SK-N-SH treated with all-trans-retinoic acid at 6 μM for 48 hours (cell line): ENCODE measurements at regions not wholly inside any gene's neighbourhood (a gene's known extent, or its start where the extent isn't known, plus 50 kb on each side); places are given as distances from the start of the nearest gene placed in this dataset.

Source experiments
- ATAC-seq: fragments of 200-7000 bp; cut with Tn5 transposase; 3 replicates; pipeline ENCODE4 v1.9.1; 2020; ENCODE audit warnings: mild to moderate bottlenecking, moderate library complexity
- ARNTL ChIP-seq: fragments of 450-650 bp; formaldehyde crosslinking; IDR thresholded peaks from 2 replicates; pipeline ENCODE4 v1.5.0; 2020; ENCODE audit warnings: low read depth, mild to moderate bottlenecking, moderate library complexity, borderline replicate concordance
- BACH2 ChIP-seq: fragments of 250-450 bp; sonication (Bioruptor Pico); IDR thresholded peaks from 2 replicates; pipeline ENCODE4 v1.9.0; 2021; ENCODE audit warnings: mild to moderate bottlenecking, borderline replicate concordance
- ESRRG ChIP-seq: fragments of 250-450 bp; sonication (Bioruptor Pico); IDR thresholded peaks from 2 replicates; pipeline ENCODE4 v1.6.1; 2021; ENCODE audit warnings: mild to moderate bottlenecking
- GLIS3 ChIP-seq: fragments of 250-450 bp; sonication (Bioruptor Pico); IDR thresholded peaks from 2 replicates; pipeline ENCODE4 v1.5.0; 2020; ENCODE audit warnings: mild to moderate bottlenecking, moderate library complexity
- ISL1 ChIP-seq: fragments of 250-450 bp; sonication (Bioruptor Pico); IDR thresholded peaks from 2 replicates; pipeline ENCODE4 v2.1.2; 2022; ENCODE audit warnings: mild to moderate bottlenecking, moderate library complexity
- OSR1 ChIP-seq: fragments of 250-450 bp; sonication (Bioruptor Pico); IDR thresholded peaks from 2 replicates; pipeline ENCODE4 v1.8.0; 2022; ENCODE audit warnings: moderate library complexity, mild to moderate bottlenecking, inconsistent platforms
- RARB ChIP-seq: fragments of 250-450 bp; sonication (Bioruptor Pico); IDR thresholded peaks from 2 replicates; pipeline ENCODE4 v1.8.0; 2021; ENCODE audit warnings: mild to moderate bottlenecking, moderate library complexity
- SNAI2 ChIP-seq: fragments of 250-450 bp; sonication (Bioruptor Pico); IDR thresholded peaks from 2 replicates; pipeline ENCODE4 v1.5.0; 2020; ENCODE audit warnings: mild to moderate bottlenecking, moderate library complexity
- TCF4 ChIP-seq: fragments of 250-450 bp; sonication (Bioruptor Pico); IDR thresholded peaks from 2 replicates; pipeline ENCODE4 v1.8.0; 2021; ENCODE audit warnings: mild to moderate bottlenecking, moderate library complexity, borderline replicate concordance
- TOX ChIP-seq: fragments of 250-450 bp; sonication (Bioruptor Pico); IDR thresholded peaks from 2 replicates; pipeline ENCODE4 v1.8.0; 2021; ENCODE audit warnings: mild to moderate bottlenecking, moderate library complexity, borderline replicate concordance
- ZC3H10 ChIP-seq: fragments of 250-450 bp; sonication (Bioruptor Pico); IDR thresholded peaks from 2 replicates; pipeline ENCODE4 v1.5.1; 2021; ENCODE audit warnings: mild to moderate bottlenecking, moderate library complexity
- ZFP3 ChIP-seq: fragments of 250-450 bp; sonication (Bioruptor Pico); IDR thresholded peaks from 2 replicates; pipeline ENCODE4 v1.5.0; 2020; ENCODE audit warnings: mild to moderate bottlenecking, moderate library complexity
- ZFP30 ChIP-seq: fragments of 450-650 bp; formaldehyde crosslinking; IDR thresholded peaks from 2 replicates; pipeline ENCODE4 v1.5.0; 2022; ENCODE audit warnings: mild to moderate bottlenecking, moderate library complexity
- ZNF565 ChIP-seq: fragments of 450-650 bp; formaldehyde crosslinking; conservative IDR thresholded peaks from 2 replicates; pipeline ENCODE4 v1.5.0; 2020; ENCODE audit warnings: low read depth, mild to moderate bottlenecking, moderate library complexity
- ZNF70 ChIP-seq: fragments of 450-650 bp; formaldehyde crosslinking; IDR thresholded peaks from 2 replicates; pipeline ENCODE4 v1.5.0; 2020; ENCODE audit warnings: mild to moderate bottlenecking, moderate library complexity
- TF ChIP-seq, protein P1 (sequence below): fragments of 250-450 bp; sonication (Bioruptor Pico); IDR thresholded peaks from 2 replicates; pipeline ENCODE4 v1.8.0; 2020; ENCODE audit warnings: mild to moderate bottlenecking, moderate library complexity, borderline replicate concordance
- TF ChIP-seq, protein P2 (sequence below): fragments of 250-450 bp; sonication (Bioruptor Pico); IDR thresholded peaks from 2 replicates; pipeline ENCODE4 v1.5.0; 2020; ENCODE audit warnings: mild to moderate bottlenecking, moderate library complexity
- TF ChIP-seq, protein P3 (sequence below): fragments of 250-450 bp; sonication (Bioruptor Pico); IDR thresholded peaks from 2 replicates; pipeline ENCODE4 v1.5.1; 2020; ENCODE audit warnings: low read depth, mild to moderate bottlenecking, moderate library complexity
- TF ChIP-seq, protein P4 (sequence below): fragments of 250-450 bp; sonication (Bioruptor Pico); IDR thresholded peaks from 2 replicates; pipeline ENCODE4 v1.5.1; 2021; ENCODE audit warnings: mild to moderate bottlenecking, moderate library complexity

DNA sequence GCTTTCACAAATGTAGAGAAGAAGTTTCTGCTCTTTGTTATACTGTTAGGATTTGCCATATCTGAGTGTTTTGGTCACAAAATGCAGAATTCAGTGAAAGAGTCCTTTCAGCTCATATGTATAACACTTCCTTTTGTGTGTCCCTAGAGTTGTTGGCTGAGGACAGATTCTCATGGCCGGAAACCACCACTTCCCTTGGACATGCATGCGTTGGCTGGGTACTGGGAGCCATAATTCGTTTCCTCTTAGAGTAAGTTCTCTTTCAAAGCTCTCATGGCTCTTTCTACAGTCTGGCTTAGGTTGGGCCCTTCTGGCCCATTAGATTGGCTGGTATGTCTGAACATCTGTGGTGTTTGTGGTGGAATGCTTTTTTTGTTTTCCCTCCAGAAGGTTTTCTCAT is 298.5 kb downstream of the DIPK2A start (continued):
- TF ChIP-seq SNAI2 (CRISPR knock-in tag) (no peak), ZC3H10 (no peak)

DNA sequence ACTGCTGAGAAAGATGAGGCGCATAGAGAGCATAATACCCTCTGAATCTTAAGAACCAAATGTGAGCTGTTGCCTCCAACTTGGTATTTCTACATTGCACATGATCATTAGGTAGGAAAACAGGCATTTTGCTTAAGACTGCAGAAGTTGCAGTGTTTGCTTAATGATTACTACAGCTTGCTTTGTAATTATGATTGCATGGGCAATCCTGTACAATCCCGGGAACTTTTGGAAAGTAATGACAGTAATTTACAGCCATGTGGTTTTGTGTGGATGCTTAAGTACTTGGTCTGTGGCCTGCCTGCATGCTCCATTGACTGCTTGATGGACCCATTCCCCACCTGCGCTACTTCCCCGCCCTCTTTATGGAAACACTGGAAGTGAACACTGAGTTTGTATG is 301.1 kb downstream of the DIPK2A start:
- TF ChIP-seq ZC3H10, result no peak
- TF ChIP-seq, protein P1, sequence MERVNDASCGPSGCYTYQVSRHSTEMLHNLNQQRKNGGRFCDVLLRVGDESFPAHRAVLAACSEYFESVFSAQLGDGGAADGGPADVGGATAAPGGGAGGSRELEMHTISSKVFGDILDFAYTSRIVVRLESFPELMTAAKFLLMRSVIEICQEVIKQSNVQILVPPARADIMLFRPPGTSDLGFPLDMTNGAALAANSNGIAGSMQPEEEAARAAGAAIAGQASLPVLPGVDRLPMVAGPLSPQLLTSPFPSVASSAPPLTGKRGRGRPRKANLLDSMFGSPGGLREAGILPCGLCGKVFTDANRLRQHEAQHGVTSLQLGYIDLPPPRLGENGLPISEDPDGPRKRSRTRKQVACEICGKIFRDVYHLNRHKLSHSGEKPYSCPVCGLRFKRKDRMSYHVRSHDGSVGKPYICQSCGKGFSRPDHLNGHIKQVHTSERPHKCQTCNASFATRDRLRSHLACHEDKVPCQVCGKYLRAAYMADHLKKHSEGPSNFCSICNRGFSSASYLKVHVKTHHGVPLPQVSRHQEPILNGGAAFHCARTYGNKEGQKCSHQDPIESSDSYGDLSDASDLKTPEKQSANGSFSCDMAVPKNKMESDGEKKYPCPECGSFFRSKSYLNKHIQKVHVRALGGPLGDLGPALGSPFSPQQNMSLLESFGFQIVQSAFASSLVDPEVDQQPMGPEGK (CRISPR knock-in tag), result no peak
- no peak for TF ChIP-seq ESRRG (CRISPR knock-in tag)
- TF ChIP-seq RARB, result no peak
- no peak for TF ChIP-seq GLIS3 (CRISPR knock-in tag)
- TF ChIP-seq ZNF565, result no peak
- TF ChIP-seq, protein P2, sequence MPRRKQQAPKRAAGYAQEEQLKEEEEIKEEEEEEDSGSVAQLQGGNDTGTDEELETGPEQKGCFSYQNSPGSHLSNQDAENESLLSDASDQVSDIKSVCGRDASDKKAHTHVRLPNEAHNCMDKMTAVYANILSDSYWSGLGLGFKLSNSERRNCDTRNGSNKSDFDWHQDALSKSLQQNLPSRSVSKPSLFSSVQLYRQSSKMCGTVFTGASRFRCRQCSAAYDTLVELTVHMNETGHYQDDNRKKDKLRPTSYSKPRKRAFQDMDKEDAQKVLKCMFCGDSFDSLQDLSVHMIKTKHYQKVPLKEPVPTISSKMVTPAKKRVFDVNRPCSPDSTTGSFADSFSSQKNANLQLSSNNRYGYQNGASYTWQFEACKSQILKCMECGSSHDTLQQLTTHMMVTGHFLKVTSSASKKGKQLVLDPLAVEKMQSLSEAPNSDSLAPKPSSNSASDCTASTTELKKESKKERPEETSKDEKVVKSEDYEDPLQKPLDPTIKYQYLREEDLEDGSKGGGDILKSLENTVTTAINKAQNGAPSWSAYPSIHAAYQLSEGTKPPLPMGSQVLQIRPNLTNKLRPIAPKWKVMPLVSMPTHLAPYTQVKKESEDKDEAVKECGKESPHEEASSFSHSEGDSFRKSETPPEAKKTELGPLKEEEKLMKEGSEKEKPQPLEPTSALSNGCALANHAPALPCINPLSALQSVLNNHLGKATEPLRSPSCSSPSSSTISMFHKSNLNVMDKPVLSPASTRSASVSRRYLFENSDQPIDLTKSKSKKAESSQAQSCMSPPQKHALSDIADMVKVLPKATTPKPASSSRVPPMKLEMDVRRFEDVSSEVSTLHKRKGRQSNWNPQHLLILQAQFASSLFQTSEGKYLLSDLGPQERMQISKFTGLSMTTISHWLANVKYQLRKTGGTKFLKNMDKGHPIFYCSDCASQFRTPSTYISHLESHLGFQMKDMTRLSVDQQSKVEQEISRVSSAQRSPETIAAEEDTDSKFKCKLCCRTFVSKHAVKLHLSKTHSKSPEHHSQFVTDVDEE (CRISPR knock-in tag), result no peak
- TF ChIP-seq SNAI2 (CRISPR knock-in tag), result no peak
- TF ChIP-seq, protein P3, sequence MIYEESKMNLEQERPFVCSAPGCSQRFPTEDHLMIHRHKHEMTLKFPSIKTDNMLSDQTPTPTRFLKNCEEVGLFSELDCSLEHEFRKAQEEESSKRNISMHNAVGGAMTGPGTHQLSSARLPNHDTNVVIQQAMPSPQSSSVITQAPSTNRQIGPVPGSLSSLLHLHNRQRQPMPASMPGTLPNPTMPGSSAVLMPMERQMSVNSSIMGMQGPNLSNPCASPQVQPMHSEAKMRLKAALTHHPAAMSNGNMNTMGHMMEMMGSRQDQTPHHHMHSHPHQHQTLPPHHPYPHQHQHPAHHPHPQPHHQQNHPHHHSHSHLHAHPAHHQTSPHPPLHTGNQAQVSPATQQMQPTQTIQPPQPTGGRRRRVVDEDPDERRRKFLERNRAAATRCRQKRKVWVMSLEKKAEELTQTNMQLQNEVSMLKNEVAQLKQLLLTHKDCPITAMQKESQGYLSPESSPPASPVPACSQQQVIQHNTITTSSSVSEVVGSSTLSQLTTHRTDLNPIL (CRISPR knock-in tag), result no peak
- no peak for TF ChIP-seq TOX
- TF ChIP-seq TCF4, result no peak
- no peak for TF ChIP-seq ISL1

DNA sequence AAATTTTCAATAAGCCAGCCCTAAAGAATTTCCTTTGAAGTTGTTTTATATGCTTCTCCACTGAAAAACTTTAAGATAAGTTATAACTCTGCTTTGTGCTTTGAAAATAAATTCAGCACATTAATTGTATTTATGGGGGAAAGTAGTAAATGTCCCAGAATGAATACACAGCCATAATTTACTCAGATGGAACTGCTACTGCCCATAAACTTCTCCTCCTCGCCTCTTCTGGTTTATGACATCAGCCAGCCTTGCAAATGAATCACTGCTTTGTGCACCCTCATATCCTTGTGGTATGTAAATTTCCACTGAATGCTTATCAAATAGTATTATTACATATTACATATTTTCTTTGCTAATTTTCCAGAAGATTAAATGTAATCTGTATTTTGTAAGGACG is 302.0 kb downstream of the DIPK2A start:
- TF ChIP-seq BACH2, result no peak
- no peak for TF ChIP-seq ARNTL (CRISPR knock-in tag)
- no peak for TF ChIP-seq OSR1 (CRISPR knock-in tag)
- no peak for TF ChIP-seq ZC3H10
- TF ChIP-seq, protein P3 (CRISPR knock-in tag), result no peak
- no peak for TF ChIP-seq TOX
- no peak for TF ChIP-seq ZFP30 (CRISPR knock-in tag)
- TF ChIP-seq ISL1, result no peak
- TF ChIP-seq, all 23 proteins: peak for 0
- no peak for ATAC-seq

More for the DNA sequence above, 301.1 kb downstream of the DIPK2A start:
- no peak for ATAC-seq

DNA sequence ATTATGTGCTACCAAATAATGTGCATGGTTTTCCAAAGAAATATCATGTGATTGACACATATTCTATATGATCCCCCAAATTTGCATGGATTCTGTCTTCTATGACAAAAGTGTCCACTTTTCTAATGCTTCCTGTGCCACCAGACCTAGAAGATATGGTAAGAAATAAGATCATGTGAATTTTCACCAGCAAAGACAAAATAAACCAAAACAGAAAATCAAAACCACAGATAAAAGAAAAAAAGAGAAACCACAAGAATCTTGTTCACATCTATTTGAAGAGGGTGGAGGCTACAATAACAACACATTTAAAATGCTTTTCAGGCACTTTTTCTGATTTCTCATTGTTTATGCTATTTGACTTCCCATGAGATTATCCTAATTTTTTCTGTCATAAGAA is 303.4 kb downstream of the DIPK2A start:
- ATAC-seq, result no peak
- TF ChIP-seq, protein P2 (CRISPR knock-in tag), result no peak
- TF ChIP-seq, protein P1 (CRISPR knock-in tag), result no peak
- TF ChIP-seq ZNF70 (CRISPR knock-in tag), result no peak
- no peak for TF ChIP-seq ARNTL (CRISPR knock-in tag)
- no peak for TF ChIP-seq OSR1 (CRISPR knock-in tag)
- TF ChIP-seq, protein P4, sequence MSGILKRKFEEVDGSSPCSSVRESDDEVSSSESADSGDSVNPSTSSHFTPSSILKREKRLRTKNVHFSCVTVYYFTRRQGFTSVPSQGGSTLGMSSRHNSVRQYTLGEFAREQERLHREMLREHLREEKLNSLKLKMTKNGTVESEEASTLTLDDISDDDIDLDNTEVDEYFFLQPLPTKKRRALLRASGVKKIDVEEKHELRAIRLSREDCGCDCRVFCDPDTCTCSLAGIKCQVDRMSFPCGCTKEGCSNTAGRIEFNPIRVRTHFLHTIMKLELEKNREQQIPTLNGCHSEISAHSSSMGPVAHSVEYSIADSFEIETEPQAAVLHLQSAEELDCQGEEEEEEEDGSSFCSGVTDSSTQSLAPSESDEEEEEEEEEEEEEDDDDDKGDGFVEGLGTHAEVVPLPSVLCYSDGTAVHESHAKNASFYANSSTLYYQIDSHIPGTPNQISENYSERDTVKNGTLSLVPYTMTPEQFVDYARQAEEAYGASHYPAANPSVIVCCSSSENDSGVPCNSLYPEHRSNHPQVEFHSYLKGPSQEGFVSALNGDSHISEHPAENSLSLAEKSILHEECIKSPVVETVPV (CRISPR knock-in tag), result no peak
- no peak for TF ChIP-seq ESRRG (CRISPR knock-in tag)
- TF ChIP-seq ZFP3 (CRISPR knock-in tag), result no peak
- no peak for TF ChIP-seq GLIS3 (CRISPR knock-in tag)
- no peak for TF ChIP-seq BACH2
- TF ChIP-seq, protein P3 (CRISPR knock-in tag), result no peak
- no peak for TF ChIP-seq ISL1
- no peak for TF ChIP-seq SNAI2 (CRISPR knock-in tag)
